Peyer's patch (tissue), 4 donors: ENCODE measurements at regions not wholly inside any gene's neighbourhood (a gene's known extent, or its start where the extent isn't known, plus 50 kb on each side); places are given as distances from the start of the nearest gene placed in this dataset.

Experiments used
- POLR2A ChIP-seq, 2 donors: fragments of 450-650 bp; IDR thresholded peaks; one replicate each; pipeline ENCODE4 v1.5.1; 2017; ENCODE audit warnings: antibody characterized with exemption in 2 of 2, mild to moderate bottlenecking in 2 of 2, moderate library complexity in 2 of 2
- TF ChIP-seq, protein P1 (sequence below), 6 experiments: fragments of 450-650 bp in 4 of 6; fragments of 200-600 bp in 2 of 6; sonication (generic) in 1 of 6; IDR thresholded peaks; one replicate each; pipeline ENCODE4 v1.5.1; 2017 to 2019; ENCODE audit warnings: antibody characterized with exemption in 6 of 6, mild to moderate bottlenecking in 3 of 6, moderate library complexity in 1 of 6

DNA sequence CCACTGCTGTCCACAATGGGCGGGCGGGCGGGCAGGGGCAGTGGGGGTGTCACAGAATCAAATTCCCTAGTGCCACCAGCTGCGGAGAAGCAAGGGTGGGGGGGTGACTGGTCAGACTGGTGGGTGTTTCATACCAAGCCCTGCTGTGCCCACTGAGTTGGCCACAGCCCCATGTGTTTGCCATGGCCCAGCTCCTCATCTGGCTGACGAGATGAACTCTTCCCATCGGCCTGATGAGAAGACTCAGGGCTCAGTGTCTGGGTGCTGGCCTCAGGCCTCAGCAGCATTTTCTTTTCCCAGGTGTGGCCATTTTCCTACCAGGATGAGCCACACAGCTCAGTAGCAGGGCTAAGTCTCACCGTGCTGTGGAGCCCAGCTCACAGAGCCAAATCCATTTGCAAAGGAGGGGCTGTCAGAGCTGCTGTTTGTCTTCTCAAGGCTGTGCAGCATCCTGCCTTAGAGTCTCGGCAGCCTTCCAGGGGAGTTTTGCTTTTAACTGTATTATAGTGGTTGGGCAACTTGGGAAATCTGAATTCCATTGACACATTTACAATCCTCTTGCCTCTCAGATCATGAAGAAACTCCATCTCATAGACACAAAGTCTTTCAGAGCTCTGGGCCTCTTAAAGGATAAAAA is 176.8 kb downstream of the ABHD5 start:
- TF ChIP-seq, protein P1, sequence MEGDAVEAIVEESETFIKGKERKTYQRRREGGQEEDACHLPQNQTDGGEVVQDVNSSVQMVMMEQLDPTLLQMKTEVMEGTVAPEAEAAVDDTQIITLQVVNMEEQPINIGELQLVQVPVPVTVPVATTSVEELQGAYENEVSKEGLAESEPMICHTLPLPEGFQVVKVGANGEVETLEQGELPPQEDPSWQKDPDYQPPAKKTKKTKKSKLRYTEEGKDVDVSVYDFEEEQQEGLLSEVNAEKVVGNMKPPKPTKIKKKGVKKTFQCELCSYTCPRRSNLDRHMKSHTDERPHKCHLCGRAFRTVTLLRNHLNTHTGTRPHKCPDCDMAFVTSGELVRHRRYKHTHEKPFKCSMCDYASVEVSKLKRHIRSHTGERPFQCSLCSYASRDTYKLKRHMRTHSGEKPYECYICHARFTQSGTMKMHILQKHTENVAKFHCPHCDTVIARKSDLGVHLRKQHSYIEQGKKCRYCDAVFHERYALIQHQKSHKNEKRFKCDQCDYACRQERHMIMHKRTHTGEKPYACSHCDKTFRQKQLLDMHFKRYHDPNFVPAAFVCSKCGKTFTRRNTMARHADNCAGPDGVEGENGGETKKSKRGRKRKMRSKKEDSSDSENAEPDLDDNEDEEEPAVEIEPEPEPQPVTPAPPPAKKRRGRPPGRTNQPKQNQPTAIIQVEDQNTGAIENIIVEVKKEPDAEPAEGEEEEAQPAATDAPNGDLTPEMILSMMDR (IDR thresholded peaks at IDR 0.05), result no peak
- no peak for TF ChIP-seq POLR2A (IDR thresholded peaks at IDR 0.05)
